Testis (tissue), 2 donors: ENCODE measurements at regions not wholly inside any gene's neighbourhood (a gene's known extent, or its start where the extent isn't known, plus 50 kb on each side); places are given as distances from the start of the nearest gene placed in this dataset.
A peak's percentile ranks its signal among the peaks of the same experiment; 100 is the strongest.

Experiments used
- DNase-seq: peaks from one replicate; pipeline ENCODE4 v3.0.0-alpha.2; 2019
- H3K27ac ChIP-seq, 2 donors: fragments of 200-600 bp; sonication (generic); one replicate each; pipeline ENCODE4 v1.5.1; 2019
- H3K27me3 ChIP-seq: fragments of 200-600 bp; sonication (generic); one replicate; pipeline ENCODE4 v1.5.1; 2019
- H3K36me3 ChIP-seq: fragments of 200-600 bp; sonication (generic); one replicate; pipeline ENCODE4 v1.5.1; 2017; ENCODE audit warnings: low read depth; ENCODE audit errors: missing control alignments
- H3K4me1 ChIP-seq: fragments of 200-600 bp; sonication (generic); one replicate; pipeline ENCODE4 v1.5.1; 2019
- H3K4me3 ChIP-seq, 2 donors: fragments of 200-600 bp; sonication (generic); one replicate each; pipeline ENCODE4 v1.5.1; 2017 to 2019
- H3K9me3 ChIP-seq: fragments of 200-600 bp; sonication (generic); one replicate; pipeline ENCODE4 v1.5.1; 2017
- CTCF ChIP-seq, 3 experiments: fragments of 450-650 bp in 2 of 3; fragments of 200-600 bp in 1 of 3; sonication (generic) in 1 of 3; IDR thresholded peaks; one replicate each; pipeline ENCODE4 v1.5.1; 2016 to 2019; ENCODE audit warnings: antibody characterized with exemption in 3 of 3, mild to moderate bottlenecking in 2 of 3, moderate library complexity in 1 of 3
- POLR2A ChIP-seq: fragments of 450-650 bp; IDR thresholded peaks from one replicate; pipeline ENCODE4 v1.6.1; 2017; ENCODE audit warnings: antibody characterized with exemption, mild to moderate bottlenecking, moderate library complexity
- WGBS, 2 donors: methylation state at CpG; one replicate each; pipeline ENCODE4 v1.1.5; 2018; 5-methylcytosine and 5-hydroxymethylcytosine counted together
- intact Hi-C: fragments of 100-400 bp; cut with DNase I; formaldehyde crosslinking; loops from one replicate; pipeline ENCODE4 v1.15.1; 2023; ENCODE audit warnings: low total_unique reads

GRCh38 chr10:124200011-124200410, 106.6 kb upstream of the CHST15 start:
- no peaks in the 10 kb centered on the region for H3K4me1 ChIP-seq
- no peaks in the 10 kb centered on the region for H3K36me3 ChIP-seq
- no peak for DNase-seq
- no peak overlapping the region for H3K27ac ChIP-seq
- 84 to 90% methylated on average over 4 of the region's 4 CpGs for WGBS, 2 donors
- H3K27me3 ChIP-seq: no peaks in the 10 kb centered on the region
- intact Hi-C loops: no loop called here
- H3K4me3 ChIP-seq: no peak overlapping the region
- no peaks in the 10 kb centered on the region for H3K9me3 ChIP-seq
- TF ChIP-seq POLR2A (no peak), CTCF (IDR thresholded peaks at IDR 0.05) (no peak)

GRCh38 chr10:124198871-124199270, 105.5 kb upstream of the CHST15 start:
- TF ChIP-seq CTCF (IDR thresholded peaks at IDR 0.05) (no peak), POLR2A (no peak)
- WGBS, 2 donors: 70 to 85% methylated on average over 2 of the region's 2 CpGs
- no peak overlapping the region for H3K4me3 ChIP-seq
- H3K4me1 ChIP-seq: no peaks in the 10 kb centered on the region
- H3K9me3 ChIP-seq: no peaks in the 10 kb centered on the region
- intact Hi-C loops: no loop called here
- H3K27ac ChIP-seq: no peak overlapping the region
- H3K36me3 ChIP-seq: no peaks in the 10 kb centered on the region
- DNase-seq: no peak
- H3K27me3 ChIP-seq: no peaks in the 10 kb centered on the region

GRCh38 chr10:124198125-124198501, 104.7 kb upstream of the CHST15 start:
- TF ChIP-seq POLR2A (no peak), CTCF (IDR thresholded peaks at IDR 0.05) (no peak)
- intact Hi-C loops: no loop called here
- Histone ChIP-seq H3K27ac (no peak overlapping the region), H3K27me3 (no peaks in the 10 kb centered on the region), H3K4me1 (no peaks in the 10 kb centered on the region), H3K9me3 (no peaks in the 10 kb centered on the region), H3K4me3 (no peak overlapping the region), H3K36me3 (no peaks in the 10 kb centered on the region)
- WGBS, 2 donors: 69 to 74% methylated on average over 5 of the region's 5 CpGs
- DNase-seq: no peak

- intact Hi-C loops: no loop called here
- DNase-seq: no peak
- H3K9me3 ChIP-seq: no peaks in the 10 kb centered on the region
- 59 to 64% methylated on average over 25 of the region's 25 CpGs for WGBS, 2 donors
- no peaks in the 10 kb centered on the region for H3K36me3 ChIP-seq
- TF ChIP-seq POLR2A (no peak), CTCF (IDR thresholded peaks at IDR 0.05) (no peak)
- no peaks in the 10 kb centered on the region for H3K4me1 ChIP-seq
- no peaks in the 10 kb centered on the region for H3K27me3 ChIP-seq
- H3K4me3 ChIP-seq: no peak overlapping the region
- peak overlapping the region in 1 of 2 donors; percentile 11 for H3K27ac ChIP-seq
These were observed 104.2 kb upstream of the CHST15 start for GRCh38 chr10:124197371-124198124.

- Histone ChIP-seq H3K27ac (peak overlapping the region in 1 of 2 donors; percentile 11), H3K4me3 (no peak overlapping the region), H3K36me3 (no peaks in the 10 kb centered on the region), H3K9me3 (no peaks in the 10 kb centered on the region), H3K4me1 (no peaks in the 10 kb centered on the region), H3K27me3 (no peaks in the 10 kb centered on the region)
- intact Hi-C loops: no loop called here
- WGBS, 2 donors: 40 to 58% methylated on average over 5 of the region's 5 CpGs
- TF ChIP-seq POLR2A: no peak
- no peak for TF ChIP-seq CTCF (IDR thresholded peaks at IDR 0.05)
- no peak for DNase-seq
These were observed 103.3 kb upstream of the CHST15 start for GRCh38 chr10:124196659-124197058.
